HFF-Myc (cell line): ENCODE measurements at regions not wholly inside any gene's neighbourhood (a gene's known extent, or its start where the extent isn't known, plus 50 kb on each side); places are given as distances from the start of the nearest gene placed in this dataset.
"Not testable (repeated sequence)": the region's sequence is repeated elsewhere in the genome, so short reads cannot be mapped to it uniquely, and the experiment has no call there.

ENCODE experiments used
- DNase-seq: peaks from one replicate; pipeline ENCODE4 v3.0.0-alpha.2; 2011; ENCODE audit warnings: low read depth; ENCODE audit errors: extremely low read depth
- H3K4me3 ChIP-seq: replicated peaks from 2 replicates; pipeline ENCODE4 v1.5.1; 2011; ENCODE audit warnings: low read depth, mild to moderate bottlenecking, control low read depth, low read length
- CTCF ChIP-seq: IDR thresholded peaks from 2 replicates; pipeline ENCODE4 v1.5.1; 2012; ENCODE audit warnings: mild to moderate bottlenecking, low read depth, low read length, control low read depth; ENCODE audit errors: missing control alignments

GRCh38 chr7:66503551-66504031 is 125.1 kb upstream of the KCTD7 start:
- DNase-seq, result no peak
- no peak for TF ChIP-seq CTCF
- H3K4me3 ChIP-seq, result no peak overlapping the region

GRCh38 chr7:66504131-66504530 is 124.5 kb upstream of the KCTD7 start:
- TF ChIP-seq CTCF, result no peak
- H3K4me3 ChIP-seq, result no peak overlapping the region
- no peak for DNase-seq

GRCh38 chr7:66505009-66505408 is 123.7 kb upstream of the KCTD7 start:
- H3K4me3 ChIP-seq, result no peak overlapping the region
- no peak for TF ChIP-seq CTCF
- DNase-seq, result no peak

GRCh38 chr7:66505531-66506451 is 122.9 kb upstream of the KCTD7 start:
- H3K4me3 ChIP-seq, result no peak overlapping the region; the same call in 1 of the 2 replicates
- TF ChIP-seq CTCF, result no peak
- no peak for DNase-seq

GRCh38 chr7:66506703-66507102 is 122.0 kb upstream of the KCTD7 start:
- not testable (repeated sequence) for DNase-seq, H3K4me3 ChIP-seq

- TF ChIP-seq CTCF, result no peak
- no peak for DNase-seq
- no peak overlapping the region for H3K4me3 ChIP-seq
Observed at GRCh38 chr7:66507764-66508296, 120.9 kb upstream of the KCTD7 start.

GRCh38 chr7:66508431-66508830 is 120.2 kb upstream of the KCTD7 start:
- DNase-seq, result no peak
- no peak overlapping the region for H3K4me3 ChIP-seq
- no peak for TF ChIP-seq CTCF
